ENCODE measurements at regions not wholly inside any gene's neighbourhood (a gene's known extent, or its start where the extent isn't known, plus 50 kb on each side); places are given as distances from the start of the nearest gene placed in this dataset.

DNA sequence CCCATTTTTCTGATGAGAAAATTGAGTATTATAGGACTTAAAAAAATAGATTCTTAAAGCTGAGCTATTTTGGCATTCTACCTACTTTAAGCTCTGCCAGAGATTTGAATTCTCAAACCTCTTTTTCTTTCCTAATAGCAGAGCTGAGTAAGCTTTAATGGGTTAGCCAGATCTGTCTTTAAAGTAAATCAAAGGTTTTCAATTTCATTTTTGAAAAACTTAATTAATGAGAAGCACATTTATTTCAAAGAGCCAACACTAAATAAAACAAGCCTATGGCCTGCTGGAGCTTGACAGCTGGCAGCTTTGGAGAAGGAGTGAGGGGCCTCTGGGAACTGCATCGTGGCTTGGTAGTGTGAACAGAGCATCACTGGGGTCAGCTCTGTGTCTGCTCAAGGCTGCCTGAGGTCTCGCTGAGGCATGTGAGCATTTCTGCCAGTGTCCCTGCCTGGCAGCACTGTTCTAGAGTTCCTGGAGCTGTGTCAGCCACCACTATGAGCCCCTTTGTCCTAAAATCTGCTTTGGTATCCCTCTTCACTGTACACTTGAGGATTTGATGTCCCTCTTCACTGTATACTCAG is 50.4 kb upstream of the PRSS23 start:
- Mint-ChIP-seq H3K36me3 (ENCODE audit: insufficient read depth) (no peaks in the 10 kb centered on the region), H3K9me3 (no peaks in the 10 kb centered on the region), H3K27me3 (ENCODE audit: low read depth) (no peaks in the 10 kb centered on the region), H3K4me3 (no peak overlapping the region), H3K4me1 (ENCODE audit: low read depth) (no peaks in the 10 kb centered on the region)
- no peak for DNase-seq
- peak in 1 of 2 donors; percentile 4 for ATAC-seq

DNA sequence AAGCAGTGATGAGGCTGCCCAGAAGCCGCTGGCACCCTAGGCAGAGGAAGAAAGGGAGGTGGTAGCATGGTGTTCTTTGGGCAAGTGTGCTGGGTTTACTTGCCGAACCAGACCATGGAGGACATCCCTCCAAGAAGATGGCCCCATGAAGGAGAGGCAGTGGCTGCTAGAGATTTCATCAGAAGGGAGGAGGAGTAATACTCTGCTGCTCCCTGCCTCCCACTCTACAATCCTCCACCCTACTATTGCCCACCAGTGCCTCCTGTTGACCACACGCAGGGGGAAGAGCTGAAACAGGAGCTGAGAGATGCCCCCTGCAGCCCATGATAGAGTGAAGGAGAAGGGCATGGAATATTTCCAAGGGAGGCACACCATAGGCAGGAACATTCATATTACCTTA is 51.0 kb upstream of the PRSS23 start:
- Mint-ChIP-seq H3K4me1 (ENCODE audit: low read depth) (no peaks in the 10 kb centered on the region), H3K27me3 (ENCODE audit: low read depth) (no peaks in the 10 kb centered on the region), H3K9me3 (no peaks in the 10 kb centered on the region), H3K4me3 (no peak overlapping the region), H3K36me3 (ENCODE audit: insufficient read depth) (no peaks in the 10 kb centered on the region)
- DNase-seq: no peak
- ATAC-seq: no peak

DNA sequence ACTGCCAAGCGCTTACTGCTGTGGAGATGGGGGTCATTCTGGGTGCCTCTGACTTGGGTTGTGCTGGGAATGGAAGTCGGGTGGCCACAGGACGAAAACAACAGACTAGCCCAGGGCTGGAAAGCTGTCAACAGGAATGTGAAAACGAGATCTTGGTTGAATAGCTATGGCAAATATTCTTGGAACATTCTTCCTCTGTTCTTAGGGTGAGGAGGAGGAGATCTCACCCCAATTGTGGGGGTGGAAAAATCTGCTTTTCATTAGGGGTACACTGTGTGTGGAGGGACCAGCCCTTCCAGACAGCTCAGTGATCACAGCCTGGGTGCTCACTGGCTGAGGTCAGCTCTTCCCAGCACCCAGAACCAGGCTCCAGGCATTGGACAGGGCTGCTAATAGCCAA is 52.0 kb upstream of the PRSS23 start:
- DNase-seq: no peak
- no peaks in the 10 kb centered on the region for H3K27me3 Mint-ChIP-seq (ENCODE audit: low read depth)
- H3K9me3 Mint-ChIP-seq: no peaks in the 10 kb centered on the region
- no peak overlapping the region for H3K4me3 Mint-ChIP-seq
- no peaks in the 10 kb centered on the region for H3K36me3 Mint-ChIP-seq (ENCODE audit: insufficient read depth)
- no peak for ATAC-seq
- H3K4me1 Mint-ChIP-seq (ENCODE audit: low read depth): peaks cover 3% of the 10 kb centered on the region

DNA sequence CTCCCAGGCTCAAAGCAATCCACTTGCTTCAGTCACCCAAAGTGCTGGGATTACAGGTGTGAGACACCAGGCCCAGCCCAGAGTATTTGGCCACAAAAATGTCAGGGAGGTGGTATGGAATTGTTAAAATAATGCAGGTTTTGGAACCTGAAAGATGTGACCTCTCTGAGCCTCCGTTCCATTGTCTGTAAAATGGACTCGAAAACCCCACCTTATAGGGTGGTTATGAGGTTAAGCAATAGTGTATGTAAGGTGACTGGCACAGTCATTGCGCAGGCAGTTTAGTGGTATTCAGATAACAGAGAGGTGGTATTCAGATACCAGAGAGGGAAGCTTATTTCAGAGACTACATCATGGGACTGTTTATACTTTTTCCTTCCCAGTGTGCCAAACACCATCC is 52.5 kb upstream of the PRSS23 start:
- no peaks in the 10 kb centered on the region for H3K36me3 Mint-ChIP-seq (ENCODE audit: insufficient read depth)
- H3K4me1 Mint-ChIP-seq (ENCODE audit: low read depth): peaks cover 6% of the 10 kb centered on the region
- no peaks in the 10 kb centered on the region for H3K27me3 Mint-ChIP-seq (ENCODE audit: low read depth)
- no peaks in the 10 kb centered on the region for H3K9me3 Mint-ChIP-seq
- no peak overlapping the region for H3K4me3 Mint-ChIP-seq
- DNase-seq (no peak), ATAC-seq (no peak)

DNA sequence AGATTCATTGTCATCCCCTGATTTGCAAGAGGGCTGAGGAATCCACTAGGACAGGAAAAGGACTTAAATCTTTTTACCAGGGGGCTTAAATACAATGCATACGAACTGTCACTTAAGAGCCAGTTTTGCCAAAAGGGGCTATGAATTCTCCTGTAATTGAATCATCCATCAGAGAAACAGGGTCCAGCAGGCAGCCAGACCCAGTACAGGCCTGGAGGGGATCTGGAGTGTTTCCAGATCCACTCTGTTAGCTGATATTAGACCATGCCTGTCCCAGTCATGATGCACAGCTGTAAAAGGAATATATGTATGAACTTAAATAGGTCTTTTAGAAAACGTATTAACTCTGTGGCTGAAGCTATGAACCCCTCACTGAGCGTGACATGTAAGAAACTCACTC is 53.8 kb upstream of the PRSS23 start:
- H3K4me3 Mint-ChIP-seq: no peak overlapping the region
- H3K27me3 Mint-ChIP-seq (ENCODE audit: low read depth): no peaks in the 10 kb centered on the region
- H3K4me1 Mint-ChIP-seq (ENCODE audit: low read depth): peaks cover 6% of the 10 kb centered on the region
- no peak for ATAC-seq
- no peaks in the 10 kb centered on the region for H3K9me3 Mint-ChIP-seq
- DNase-seq: no peak
- no peaks in the 10 kb centered on the region for H3K36me3 Mint-ChIP-seq (ENCODE audit: insufficient read depth)

DNA sequence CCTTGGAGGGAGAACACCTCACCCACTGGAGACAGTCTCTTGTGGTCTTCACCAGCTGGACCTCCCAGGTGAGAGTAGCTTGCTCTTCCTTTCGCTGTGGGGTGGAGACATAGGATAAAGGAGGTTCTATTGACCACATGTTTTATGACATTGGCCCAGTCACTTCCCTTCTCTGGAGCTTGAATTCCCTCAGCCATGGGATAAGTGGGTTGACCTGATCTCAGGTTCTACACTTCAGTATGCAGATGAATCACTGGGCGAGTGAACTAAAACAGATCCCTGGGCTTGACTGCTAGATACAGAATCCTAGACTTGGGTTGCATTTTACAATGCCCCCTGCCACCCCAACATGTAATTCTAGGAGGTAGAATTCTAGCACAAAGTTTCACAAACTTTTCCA is 54.8 kb upstream of the PRSS23 start:
- Mint-ChIP-seq H3K4me1 (ENCODE audit: low read depth) (peaks cover 6% of the 10 kb centered on the region), H3K36me3 (ENCODE audit: insufficient read depth) (no peaks in the 10 kb centered on the region), H3K27me3 (ENCODE audit: low read depth) (no peaks in the 10 kb centered on the region), H3K4me3 (no peak overlapping the region), H3K9me3 (no peaks in the 10 kb centered on the region)
- ATAC-seq (no peak), DNase-seq (no peak)

DNA sequence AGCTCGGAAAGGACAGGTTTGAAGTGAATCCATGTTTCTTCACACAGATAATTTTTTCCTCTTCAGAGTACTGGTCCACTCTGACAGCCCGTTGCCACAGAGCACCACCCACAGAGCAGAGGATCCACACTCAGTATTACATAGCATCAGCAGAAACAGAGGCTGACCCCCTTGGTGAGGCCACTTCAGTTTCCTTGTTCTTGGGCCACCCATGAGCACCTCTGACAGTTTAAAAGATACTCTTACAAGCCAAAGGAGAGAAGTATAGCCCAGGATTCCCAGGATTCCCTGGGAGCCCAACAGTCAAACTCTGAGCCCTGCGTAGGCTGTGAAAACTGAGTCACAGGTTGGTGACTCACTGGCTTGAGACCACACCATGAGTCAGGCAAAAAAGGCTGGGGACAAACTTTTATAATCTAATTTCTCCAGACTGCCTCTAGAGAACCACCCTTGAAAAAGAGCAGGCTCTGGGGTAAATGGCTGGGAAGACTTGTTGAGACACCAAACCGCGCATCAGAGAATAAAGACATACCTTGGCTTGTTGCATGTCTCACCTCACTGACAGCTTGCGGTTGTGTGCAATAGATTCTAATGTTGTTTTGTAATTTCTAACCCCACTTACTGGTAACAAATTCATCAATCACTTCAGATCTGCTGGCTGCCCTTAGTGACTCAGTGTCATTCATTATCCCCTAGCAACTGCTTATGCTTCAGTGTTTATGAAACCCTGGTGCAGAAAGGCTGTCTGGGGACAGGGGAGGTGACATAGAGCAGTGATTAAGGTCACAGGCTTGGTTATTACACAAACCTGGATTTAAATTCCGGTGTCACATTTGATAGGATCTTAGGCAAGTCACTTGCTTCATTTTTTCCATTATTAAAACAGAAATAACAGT is 56.9 kb upstream of the PRSS23 start:
- Mint-ChIP-seq H3K27me3 (ENCODE audit: low read depth) (no peaks in the 10 kb centered on the region), H3K4me3 (no peak overlapping the region), H3K9me3 (no peaks in the 10 kb centered on the region), H3K4me1 (ENCODE audit: low read depth) (peaks cover 6% of the 10 kb centered on the region), H3K36me3 (ENCODE audit: insufficient read depth) (no peaks in the 10 kb centered on the region)
- DNase-seq (no peak), ATAC-seq (peak; percentile 81 to 84)

DNA sequence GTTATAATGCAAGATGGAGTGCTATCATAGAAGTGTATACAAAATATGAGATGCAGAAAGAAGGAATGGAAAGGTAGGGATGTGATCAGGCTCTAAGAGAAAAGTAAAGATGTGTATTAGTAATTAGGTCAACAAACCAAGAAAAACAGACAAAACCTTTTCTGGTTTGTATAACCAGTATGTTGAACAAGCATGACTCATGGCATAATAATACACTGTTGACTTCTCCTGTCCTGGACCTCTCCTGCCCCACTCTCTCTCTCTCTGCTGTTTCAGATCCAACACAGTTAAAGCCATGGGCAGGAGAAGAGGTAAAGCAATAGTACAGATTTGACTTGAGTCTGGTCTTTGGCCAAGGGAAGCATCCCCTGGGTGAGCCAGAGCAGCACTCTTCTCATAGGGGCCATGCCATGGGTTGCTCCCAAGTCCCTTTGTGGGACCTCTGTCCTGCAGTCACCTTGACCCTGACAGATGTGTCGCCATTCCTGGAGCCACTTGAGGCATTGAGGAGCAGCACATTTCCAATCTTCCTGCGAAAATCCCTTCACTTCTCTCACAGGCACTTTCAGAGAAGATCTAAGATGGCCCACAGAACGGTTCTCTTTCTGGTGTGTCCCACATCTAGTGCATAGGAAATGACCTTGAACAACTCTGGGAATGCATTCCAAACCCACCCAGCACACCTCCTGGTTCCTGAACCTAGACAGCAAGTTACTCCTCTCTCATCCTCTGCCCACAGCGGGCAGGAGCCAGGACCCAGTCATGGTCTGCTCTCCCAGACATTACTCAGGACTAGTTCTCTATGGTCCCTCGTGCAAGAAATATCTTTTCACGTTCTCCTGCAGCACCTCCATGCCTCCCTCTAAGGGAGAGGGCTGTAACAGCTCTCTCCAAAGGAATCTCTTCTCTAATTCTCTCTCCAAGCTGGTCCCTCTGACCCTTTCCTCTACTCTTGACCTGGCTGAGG is 58.2 kb upstream of the PRSS23 start:
- H3K27me3 Mint-ChIP-seq (ENCODE audit: low read depth): no peaks in the 10 kb centered on the region
- H3K4me3 Mint-ChIP-seq: no peak overlapping the region
- DNase-seq (no peak), ATAC-seq (no peak)
- H3K4me1 Mint-ChIP-seq (ENCODE audit: low read depth): peaks cover 6% of the 10 kb centered on the region
- no peaks in the 10 kb centered on the region for H3K36me3 Mint-ChIP-seq (ENCODE audit: insufficient read depth)
- no peaks in the 10 kb centered on the region for H3K9me3 Mint-ChIP-seq

DNA sequence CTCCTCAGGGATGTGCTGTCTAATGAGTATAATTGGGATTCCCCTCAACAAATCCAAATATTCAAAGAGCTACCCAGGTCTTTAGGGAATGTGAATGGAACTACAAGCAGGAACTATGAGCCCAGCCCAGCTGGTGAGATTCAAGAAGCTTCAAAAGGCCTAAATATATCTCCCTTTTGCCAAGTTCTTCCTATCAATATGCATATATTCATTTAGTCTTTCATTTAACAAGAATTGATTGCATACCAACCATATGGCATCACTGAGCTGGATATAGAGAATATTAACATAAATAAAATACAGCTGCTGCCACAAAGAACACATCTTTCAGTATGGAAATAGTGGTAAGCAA is 58.9 kb upstream of the PRSS23 start:
- no peaks in the 10 kb centered on the region for H3K27me3 Mint-ChIP-seq (ENCODE audit: low read depth)
- H3K36me3 Mint-ChIP-seq (ENCODE audit: insufficient read depth): no peaks in the 10 kb centered on the region
- no peaks in the 10 kb centered on the region for H3K9me3 Mint-ChIP-seq
- peaks cover 6% of the 10 kb centered on the region for H3K4me1 Mint-ChIP-seq (ENCODE audit: low read depth)
- no peak overlapping the region for H3K4me3 Mint-ChIP-seq
- ATAC-seq (no peak), DNase-seq (no peak)

DNA sequence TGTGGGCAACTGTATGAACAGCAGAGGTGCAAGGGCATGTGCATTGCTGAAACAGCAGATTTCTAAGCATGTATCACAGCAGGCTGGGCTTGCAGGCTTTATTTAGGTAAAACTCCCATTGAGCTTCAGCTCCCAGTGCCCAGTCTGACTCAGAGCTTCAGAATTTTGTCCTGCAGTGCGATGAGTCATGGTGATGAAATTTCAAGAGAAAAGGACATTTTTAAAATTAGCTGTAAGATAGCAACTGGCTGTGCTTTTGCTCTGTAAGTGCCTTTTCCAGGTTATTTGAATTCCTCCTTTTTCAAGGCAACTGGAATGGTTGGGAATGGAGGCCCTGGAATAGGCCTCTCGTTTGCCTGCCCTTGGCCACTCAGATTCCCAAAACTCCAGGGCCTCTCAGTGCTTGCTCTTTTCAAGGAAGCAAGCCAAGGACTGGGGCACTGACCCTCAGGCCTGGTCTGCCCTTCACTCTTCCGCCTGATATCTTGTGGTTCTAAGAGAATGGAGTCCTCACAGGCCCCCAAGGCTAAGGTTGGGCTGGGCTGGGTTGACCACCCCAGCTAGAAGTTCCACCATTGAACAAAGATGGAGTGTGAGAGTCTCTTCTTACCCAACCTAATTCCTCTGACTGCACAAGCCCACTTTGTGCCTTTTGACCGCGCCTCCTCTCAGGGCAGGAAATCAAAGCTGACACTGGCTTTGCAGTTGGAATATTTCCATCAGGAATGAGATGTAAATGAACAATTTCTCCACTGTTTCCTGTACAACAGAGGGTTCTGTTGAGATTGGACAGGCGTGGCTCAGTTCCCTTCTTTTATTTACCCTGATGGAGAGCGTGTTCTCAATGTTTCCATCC is 59.5 kb upstream of the PRSS23 start:
- Mint-ChIP-seq H3K4me1 (ENCODE audit: low read depth) (peaks cover 6% of the 10 kb centered on the region), H3K9me3 (no peaks in the 10 kb centered on the region), H3K27me3 (ENCODE audit: low read depth) (no peaks in the 10 kb centered on the region), H3K36me3 (ENCODE audit: insufficient read depth) (no peaks in the 10 kb centered on the region), H3K4me3 (no peak overlapping the region)
- no peak for DNase-seq
- peak; percentile 27 to 41 for ATAC-seq

DNA sequence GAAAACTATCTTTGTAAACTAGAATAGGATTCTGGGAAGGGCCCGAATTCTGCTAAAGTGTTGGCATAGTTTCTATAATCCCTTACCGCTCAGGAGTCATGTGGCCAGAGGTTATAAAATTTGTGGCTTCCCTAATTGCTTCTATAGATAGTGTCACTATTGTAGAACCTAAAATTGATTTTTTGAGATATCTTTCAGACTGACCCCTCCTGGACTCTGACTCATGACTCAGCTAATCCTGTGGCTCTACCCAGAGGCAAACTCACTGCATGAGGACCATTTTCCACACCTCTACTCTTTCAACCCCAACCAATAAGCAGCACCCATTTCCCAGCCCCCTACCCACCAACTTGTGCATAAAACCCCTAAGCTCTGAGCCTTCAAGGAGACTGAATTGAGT is 61.8 kb upstream of the PRSS23 start:
- ATAC-seq: no peak
- no peaks in the 10 kb centered on the region for H3K9me3 Mint-ChIP-seq
- H3K36me3 Mint-ChIP-seq (ENCODE audit: insufficient read depth): no peaks in the 10 kb centered on the region
- H3K4me1 Mint-ChIP-seq (ENCODE audit: low read depth): peaks cover 3% of the 10 kb centered on the region
- DNase-seq: no peak
- no peaks in the 10 kb centered on the region for H3K27me3 Mint-ChIP-seq (ENCODE audit: low read depth)
- no peak overlapping the region for H3K4me3 Mint-ChIP-seq

DNA sequence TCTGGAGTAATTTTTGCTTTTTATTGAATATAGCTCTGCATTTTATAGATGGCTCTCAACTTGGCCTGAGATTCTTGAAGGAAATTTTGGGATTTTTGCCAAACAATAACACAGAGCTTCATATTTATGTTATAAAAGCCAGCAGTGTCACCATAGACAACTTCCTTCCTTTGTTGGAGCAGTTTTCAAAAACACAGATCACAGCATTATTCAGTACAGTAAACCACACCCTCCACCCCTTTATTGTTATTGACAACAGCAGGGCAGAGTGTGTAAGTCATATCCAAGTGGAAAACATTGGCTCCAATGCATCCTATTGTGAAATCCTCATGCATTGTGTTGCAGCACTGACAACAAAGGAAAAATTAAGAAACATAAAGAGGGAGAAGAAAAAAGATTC is 62.6 kb upstream of the PRSS23 start:
- H3K36me3 Mint-ChIP-seq (ENCODE audit: insufficient read depth): no peaks in the 10 kb centered on the region
- DNase-seq (no peak), ATAC-seq (no peak)
- no peak overlapping the region for H3K4me3 Mint-ChIP-seq
- no peaks in the 10 kb centered on the region for H3K27me3 Mint-ChIP-seq (ENCODE audit: low read depth)
- no peaks in the 10 kb centered on the region for H3K4me1 Mint-ChIP-seq (ENCODE audit: low read depth)
- H3K9me3 Mint-ChIP-seq: no peaks in the 10 kb centered on the region

DNA sequence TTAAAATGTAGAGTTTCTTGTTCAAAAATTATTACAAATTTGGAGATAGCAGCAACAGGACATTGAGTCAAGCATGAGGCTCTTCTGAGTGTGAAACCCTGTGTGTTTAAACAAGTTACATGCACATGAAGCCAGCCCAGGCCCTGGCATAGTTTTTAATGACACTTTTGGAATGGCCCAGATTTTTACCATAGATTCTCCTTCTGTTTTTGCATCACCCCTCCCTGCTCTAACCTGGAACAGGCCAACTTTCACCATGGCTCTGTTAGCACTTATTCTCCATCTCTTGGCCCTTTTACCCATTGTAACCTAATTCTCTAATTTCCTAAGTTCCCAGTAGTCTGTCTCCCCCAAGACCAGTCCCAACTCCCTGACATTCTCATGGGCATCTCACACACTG is 63.1 kb upstream of the PRSS23 start:
- Mint-ChIP-seq H3K27me3 (ENCODE audit: low read depth) (no peaks in the 10 kb centered on the region), H3K4me3 (no peak overlapping the region), H3K4me1 (ENCODE audit: low read depth) (no peaks in the 10 kb centered on the region), H3K36me3 (ENCODE audit: insufficient read depth) (no peaks in the 10 kb centered on the region), H3K9me3 (no peaks in the 10 kb centered on the region)
- no peak for DNase-seq
- ATAC-seq: no peak
